Calu3 (cell line): ENCODE measurements at regions not wholly inside any gene's neighbourhood (a gene's known extent, or its start where the extent isn't known, plus 50 kb on each side); places are given as distances from the start of the nearest gene placed in this dataset.

Experiments
- BruUV-seq: library from RNA; stranded (reverse); fragments of 400-500 nt; replicated peaks from 2 replicates; lab custom pipeline; 2021; lab: Mats Ljungman, UMichigan
- CTCF ChIA-PET: fragments of 300-600 bp; sonication (Branson Sonifier 250); formaldehyde crosslinking; loops from one replicate; lab custom pipeline; 2022; ENCODE audit warnings: antibody characterized with exemption; lab: Charles Lee
- DNase-seq: peaks from one replicate; pipeline ENCODE4 v3.0.0; 2022
- H3K27ac Mint-ChIP-seq: one replicate; pipeline ENCODE4 v1.8.0; 2022; ENCODE audit warnings: mixed read lengths; ENCODE audit not compliant: unreplicated experiment
- H3K27me3 Mint-ChIP-seq: one replicate; pipeline ENCODE4 v1.8.0; 2022; ENCODE audit warnings: mixed read lengths; ENCODE audit not compliant: unreplicated experiment
- H3K36me3 Mint-ChIP-seq: one replicate; pipeline ENCODE4 v1.8.0; 2022; ENCODE audit warnings: mild to moderate bottlenecking, moderate library complexity, mixed read lengths; ENCODE audit not compliant: insufficient read depth, unreplicated experiment
- H3K4me1 Mint-ChIP-seq: one replicate; pipeline ENCODE4 v1.8.0; 2022; ENCODE audit warnings: mild to moderate bottlenecking, low read depth, mixed read lengths; ENCODE audit not compliant: unreplicated experiment
- H3K4me3 Mint-ChIP-seq: one replicate; pipeline ENCODE4 v1.8.0; 2022; ENCODE audit warnings: mild to moderate bottlenecking, low read depth, moderate library complexity, mixed read lengths; ENCODE audit not compliant: unreplicated experiment
- H3K9me3 Mint-ChIP-seq: one replicate; pipeline ENCODE4 v1.8.0; 2022; ENCODE audit warnings: low read depth, mixed read lengths; ENCODE audit not compliant: unreplicated experiment
- CTCF ChIP-seq: fragments of 200-600 bp; IDR thresholded peaks from one replicate; pipeline ENCODE4 v1.8.0; 2022; ENCODE audit warnings: antibody characterized with exemption; ENCODE audit not compliant: unreplicated experiment
- intact Hi-C: fragments of 100-400 bp; cut with micrococcal nuclease; formaldehyde crosslinking; loops from one replicate; pipeline ENCODE4 v1.10.0; 2022; ENCODE audit not compliant: unreplicated experiment

GRCh38 chr14:58923751-58924405, 264.6 kb upstream of the DAAM1 start:
- intact Hi-C loops, result no loop called here
- Mint-ChIP-seq H3K27ac (no peak overlapping the region), H3K4me3 (no peak overlapping the region), H3K27me3 (peaks cover 63% of the 10 kb centered on the region), H3K36me3 (no peaks in the 10 kb centered on the region), H3K4me1 (no peaks in the 10 kb centered on the region), H3K9me3 (no peaks in the 10 kb centered on the region)
- CTCF ChIA-PET, result no interaction called here
- TF ChIP-seq CTCF, result no peak
- no TSS peak for BruUV-seq
- no peak for DNase-seq

- H3K36me3 Mint-ChIP-seq, result no peaks in the 10 kb centered on the region
- intact Hi-C loops, result no loop called here
- no peak overlapping the region for H3K27ac Mint-ChIP-seq
- no peaks in the 10 kb centered on the region for H3K4me1 Mint-ChIP-seq
- peaks cover 3% of the 10 kb centered on the region for H3K9me3 Mint-ChIP-seq
- H3K4me3 Mint-ChIP-seq, result no peak overlapping the region
- CTCF ChIA-PET, result no interaction called here
- BruUV-seq, result no TSS peak
- TF ChIP-seq CTCF, result no peak
- H3K27me3 Mint-ChIP-seq, result peaks cover 68% of the 10 kb centered on the region
- no peak for DNase-seq
Measured at GRCh38 chr14:58941629-58942028, 246.8 kb upstream of the DAAM1 start.

GRCh38 chr14:58942516-58942915, 246.0 kb upstream of the DAAM1 start:
- peaks cover 77% of the 10 kb centered on the region for H3K27me3 Mint-ChIP-seq
- intact Hi-C loops, result no loop called here
- no peak overlapping the region for H3K27ac Mint-ChIP-seq
- no peak overlapping the region for H3K4me3 Mint-ChIP-seq
- BruUV-seq, result no TSS peak
- no peaks in the 10 kb centered on the region for H3K4me1 Mint-ChIP-seq
- DNase-seq, result no peak
- no peaks in the 10 kb centered on the region for H3K9me3 Mint-ChIP-seq
- no peaks in the 10 kb centered on the region for H3K36me3 Mint-ChIP-seq
- TF ChIP-seq CTCF, result no peak
- CTCF ChIA-PET, result interaction anchor here (0.5 kb wide), 1 partner anchor 605 kb away, joined by 3 read pairs; no protein-coding TSS in a partner anchor

- H3K9me3 Mint-ChIP-seq, result no peaks in the 10 kb centered on the region
- BruUV-seq, result no TSS peak
- no peaks in the 10 kb centered on the region for H3K36me3 Mint-ChIP-seq
- peaks cover 72% of the 10 kb centered on the region for H3K27me3 Mint-ChIP-seq
- H3K4me3 Mint-ChIP-seq, result no peak overlapping the region
- H3K4me1 Mint-ChIP-seq, result no peaks in the 10 kb centered on the region
- no peak overlapping the region for H3K27ac Mint-ChIP-seq
- no peak for DNase-seq
- intact Hi-C loops, result no loop called here
- TF ChIP-seq CTCF, result no peak
- CTCF ChIA-PET, result no interaction called here
Measured at GRCh38 chr14:58944343-58944967, 244.0 kb upstream of the DAAM1 start.
